ENCODE measurements at regions not wholly inside any gene's neighbourhood (a gene's known extent, or its start where the extent isn't known, plus 50 kb on each side); places are given as distances from the start of the nearest gene placed in this dataset.

DNA sequence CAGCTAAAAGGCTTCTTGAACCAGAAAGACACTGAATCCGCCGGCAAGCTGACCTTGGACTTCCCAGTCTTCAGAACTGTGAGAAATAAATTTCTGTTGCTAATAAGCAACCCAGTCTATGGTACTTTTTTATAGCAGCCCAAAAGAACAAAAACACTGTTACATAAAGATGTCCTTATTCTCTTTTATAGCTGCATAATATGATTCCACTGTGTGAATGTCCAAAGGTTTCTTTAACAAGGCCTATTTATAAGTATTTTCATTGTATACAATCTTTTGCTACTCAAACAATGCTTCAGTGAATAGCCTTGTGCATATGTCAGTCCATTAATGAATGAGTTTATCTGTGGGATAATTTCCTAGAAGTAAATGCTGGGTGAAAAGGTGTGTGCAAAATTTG, 190.8 kb upstream of the INHBA start:
- H3K36me3 ChIP-seq (replicated peaks; ENCODE audit: low read depth, low read length), result no peaks in the 10 kb centered on the region
- H2AFZ ChIP-seq (ENCODE audit: low read depth, low read length), result no peak overlapping the region
- H4K20me1 ChIP-seq (ENCODE audit: insufficient read depth, low read length), result no peaks in the 10 kb centered on the region
- no peak overlapping the region for H3K27ac ChIP-seq (ENCODE audit: low read length)
- no peaks in the 10 kb centered on the region for H3K4me1 ChIP-seq (ENCODE audit: low read length)
- H3K79me2 ChIP-seq (ENCODE audit: low read length), result no peaks in the 10 kb centered on the region
- no peaks in the 10 kb centered on the region for H3K9me3 ChIP-seq (ENCODE audit: insufficient read depth, low read length)
- H3K4me3 ChIP-seq (ENCODE audit: low read length), result no peak overlapping the region
- peaks cover 31% of the 10 kb centered on the region for H3K27me3 ChIP-seq (ENCODE audit: low read depth, low read length)
- TF ChIP-seq CTCF (IDR thresholded peaks at IDR 0.05; ENCODE audit: low read depth, low read length) (no peak), EZH2phosphoT487 (IDR thresholded peaks at IDR 0.05; ENCODE audit: low read depth) (no peak)
- H3K4me2 ChIP-seq (ENCODE audit: low read length), result no peak overlapping the region
- H3K9ac ChIP-seq (ENCODE audit: low read length), result no peak overlapping the region

- no peaks in the 10 kb centered on the region for H4K20me1 ChIP-seq (ENCODE audit: insufficient read depth, low read length)
- H3K4me1 ChIP-seq (ENCODE audit: low read length), result no peaks in the 10 kb centered on the region
- no peak overlapping the region for H3K4me2 ChIP-seq (ENCODE audit: low read length)
- H3K27me3 ChIP-seq (ENCODE audit: low read depth, low read length), result peaks cover 37% of the 10 kb centered on the region
- H3K4me3 ChIP-seq (ENCODE audit: low read length), result no peak overlapping the region
- no peak overlapping the region for H2AFZ ChIP-seq (ENCODE audit: low read depth, low read length)
- TF ChIP-seq CTCF (IDR thresholded peaks at IDR 0.05; ENCODE audit: low read depth, low read length) (peak; percentile 22; the same call in 1 of the 2 replicates), EZH2phosphoT487 (IDR thresholded peaks at IDR 0.05; ENCODE audit: low read depth) (no peak)
- H3K79me2 ChIP-seq (ENCODE audit: low read length), result no peaks in the 10 kb centered on the region
- H3K27ac ChIP-seq (ENCODE audit: low read length), result no peak overlapping the region
- H3K9ac ChIP-seq (ENCODE audit: low read length), result no peak overlapping the region
- H3K9me3 ChIP-seq (ENCODE audit: insufficient read depth, low read length), result no peaks in the 10 kb centered on the region
- H3K36me3 ChIP-seq (replicated peaks; ENCODE audit: low read depth, low read length), result no peaks in the 10 kb centered on the region
Observed at GRCh38 chr7:41892356-41893100, 189.6 kb upstream of the INHBA start.

GRCh38 chr7:41891950-41892349, 189.1 kb upstream of the INHBA start:
- Histone ChIP-seq H3K9ac (ENCODE audit: low read length) (no peak overlapping the region), H3K4me3 (ENCODE audit: low read length) (no peak overlapping the region), H2AFZ (ENCODE audit: low read depth, low read length) (no peak overlapping the region), H3K27me3 (ENCODE audit: low read depth, low read length) (peaks cover 43% of the 10 kb centered on the region), H3K4me1 (ENCODE audit: low read length) (no peaks in the 10 kb centered on the region), H3K4me2 (ENCODE audit: low read length) (no peak overlapping the region), H3K79me2 (ENCODE audit: low read length) (no peaks in the 10 kb centered on the region), H3K36me3 (replicated peaks; ENCODE audit: low read depth, low read length) (no peaks in the 10 kb centered on the region), H4K20me1 (ENCODE audit: insufficient read depth, low read length) (no peaks in the 10 kb centered on the region), H3K27ac (ENCODE audit: low read length) (no peak overlapping the region), H3K9me3 (ENCODE audit: insufficient read depth, low read length) (no peaks in the 10 kb centered on the region)
- TF ChIP-seq CTCF (IDR thresholded peaks at IDR 0.05; ENCODE audit: low read depth, low read length) (no peak), EZH2phosphoT487 (IDR thresholded peaks at IDR 0.05; ENCODE audit: low read depth) (no peak)

DNA sequence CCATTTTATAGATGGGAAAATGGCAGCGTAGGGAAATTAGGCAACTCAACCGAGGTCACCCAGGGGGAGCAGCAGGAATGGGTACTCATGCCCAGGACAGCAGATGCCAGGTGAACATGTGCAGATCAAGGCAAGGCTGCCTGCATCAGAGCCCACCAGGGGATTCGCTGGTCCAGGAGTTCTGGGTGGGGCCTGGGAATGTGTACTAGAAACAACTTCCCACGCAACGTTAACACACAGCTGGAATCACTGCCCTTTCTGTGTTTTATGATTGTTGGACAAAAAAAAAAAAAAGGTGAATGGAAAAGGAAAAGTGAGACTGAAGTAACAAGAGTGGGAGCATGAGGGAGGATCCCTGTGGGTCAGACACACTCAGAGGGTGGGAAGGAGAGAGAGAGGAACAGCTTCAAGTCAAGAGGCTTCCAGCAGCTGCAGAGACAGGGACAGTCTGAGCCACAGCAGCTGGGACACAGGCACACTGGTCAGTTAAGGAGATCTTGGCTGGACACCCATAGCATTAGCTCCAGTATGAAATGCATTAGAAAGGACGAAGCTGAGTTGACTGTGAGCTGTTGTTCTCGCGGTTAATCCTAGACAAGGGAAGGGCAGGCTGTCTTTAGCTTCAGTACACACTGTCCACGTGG, 187.9 kb upstream of the INHBA start:
- Histone ChIP-seq H3K4me1 (ENCODE audit: low read length) (no peaks in the 10 kb centered on the region), H3K79me2 (ENCODE audit: low read length) (no peaks in the 10 kb centered on the region), H2AFZ (ENCODE audit: low read depth, low read length) (no peak overlapping the region), H3K27ac (ENCODE audit: low read length) (no peak overlapping the region), H3K9me3 (ENCODE audit: insufficient read depth, low read length) (no peaks in the 10 kb centered on the region), H3K27me3 (ENCODE audit: low read depth, low read length) (peaks cover 45% of the 10 kb centered on the region), H4K20me1 (ENCODE audit: insufficient read depth, low read length) (no peaks in the 10 kb centered on the region), H3K4me3 (ENCODE audit: low read length) (no peak overlapping the region), H3K9ac (ENCODE audit: low read length) (no peak overlapping the region), H3K36me3 (replicated peaks; ENCODE audit: low read depth, low read length) (no peaks in the 10 kb centered on the region), H3K4me2 (ENCODE audit: low read length) (no peak overlapping the region)
- TF ChIP-seq CTCF (IDR thresholded peaks at IDR 0.05; ENCODE audit: low read depth, low read length) (no peak), EZH2phosphoT487 (IDR thresholded peaks at IDR 0.05; ENCODE audit: low read depth) (no peak)
